ENCODE measurements at regions not wholly inside any gene's neighbourhood (a gene's known extent, or its start where the extent isn't known, plus 50 kb on each side); places are given as distances from the start of the nearest gene placed in this dataset.

DNA sequence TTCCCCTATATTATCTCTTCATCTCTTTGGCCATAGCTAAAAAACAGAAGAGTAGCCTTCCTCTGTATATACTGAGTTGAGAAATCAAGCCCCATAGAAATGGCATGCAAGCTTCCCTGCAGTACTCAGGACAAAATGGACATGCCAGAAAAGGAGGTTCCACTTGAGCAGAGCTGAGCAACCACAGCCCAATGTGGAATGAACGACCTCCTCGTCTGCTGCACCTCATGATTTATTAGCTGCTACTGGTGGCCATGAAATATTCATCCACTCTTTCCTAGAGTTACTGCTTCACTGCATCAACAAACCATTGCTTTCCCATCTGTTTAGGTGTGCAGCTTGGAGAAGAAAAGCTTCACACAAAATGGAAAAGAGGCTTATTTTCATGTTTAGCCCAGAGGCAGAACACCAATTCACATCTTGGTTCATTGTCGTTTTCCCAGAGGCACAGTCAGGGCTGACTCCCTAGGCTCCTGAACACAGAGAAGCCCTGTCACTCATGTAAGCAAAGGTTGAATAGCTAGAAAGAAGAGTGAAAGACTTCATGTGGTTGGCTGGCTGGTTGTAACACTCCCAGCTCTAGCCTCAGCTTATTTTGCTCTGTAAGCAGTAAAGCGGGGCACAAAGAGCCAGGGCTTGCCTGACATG lies 148.0 kb downstream of the TSEN15 start:
- Histone ChIP-seq H3K4me3 (ENCODE audit: low read depth in 1 of 2, low read length in 2 of 2) (no peak overlapping the region), H3K4me2 (ENCODE audit: insufficient read depth, low read length) (no peak overlapping the region), H3K79me2 (ENCODE audit: insufficient read depth, low read length) (no peaks in the 10 kb centered on the region), H3K9me3 (ENCODE audit: insufficient read depth, low read length, severe bottlenecking) (no peaks in the 10 kb centered on the region), H2AFZ (ENCODE audit: low read depth, low read length) (no peak overlapping the region), H3K9ac (ENCODE audit: low read depth, low read length) (no peak overlapping the region), H3K27me3 (ENCODE audit: insufficient read depth, low read length, poor library complexity) (peaks cover 4% of the 10 kb centered on the region), H3K36me3 (ENCODE audit: insufficient read depth, low read length) (no peaks in the 10 kb centered on the region), H4K20me1 (ENCODE audit: insufficient read depth, low read length) (no peaks in the 10 kb centered on the region), H3K4me1 (ENCODE audit: insufficient read depth, low read length) (no peaks in the 10 kb centered on the region), H3K27ac (ENCODE audit: low read length) (no peak overlapping the region)
- no peak for DNase-seq
- TF ChIP-seq, protein P1, sequence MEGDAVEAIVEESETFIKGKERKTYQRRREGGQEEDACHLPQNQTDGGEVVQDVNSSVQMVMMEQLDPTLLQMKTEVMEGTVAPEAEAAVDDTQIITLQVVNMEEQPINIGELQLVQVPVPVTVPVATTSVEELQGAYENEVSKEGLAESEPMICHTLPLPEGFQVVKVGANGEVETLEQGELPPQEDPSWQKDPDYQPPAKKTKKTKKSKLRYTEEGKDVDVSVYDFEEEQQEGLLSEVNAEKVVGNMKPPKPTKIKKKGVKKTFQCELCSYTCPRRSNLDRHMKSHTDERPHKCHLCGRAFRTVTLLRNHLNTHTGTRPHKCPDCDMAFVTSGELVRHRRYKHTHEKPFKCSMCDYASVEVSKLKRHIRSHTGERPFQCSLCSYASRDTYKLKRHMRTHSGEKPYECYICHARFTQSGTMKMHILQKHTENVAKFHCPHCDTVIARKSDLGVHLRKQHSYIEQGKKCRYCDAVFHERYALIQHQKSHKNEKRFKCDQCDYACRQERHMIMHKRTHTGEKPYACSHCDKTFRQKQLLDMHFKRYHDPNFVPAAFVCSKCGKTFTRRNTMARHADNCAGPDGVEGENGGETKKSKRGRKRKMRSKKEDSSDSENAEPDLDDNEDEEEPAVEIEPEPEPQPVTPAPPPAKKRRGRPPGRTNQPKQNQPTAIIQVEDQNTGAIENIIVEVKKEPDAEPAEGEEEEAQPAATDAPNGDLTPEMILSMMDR (IDR thresholded peaks at IDR 0.05; ENCODE audit: borderline replicate concordance, extremely low read depth, low read length, poor library complexity, severe bottlenecking) = no peak
- TF ChIP-seq EZH2 (IDR thresholded peaks at IDR 0.05; ENCODE audit: borderline replicate concordance, low read depth, low read length, severe bottlenecking) = no peak
- ATAC-seq (ENCODE audit: insufficient read depth, low read depth) = no peak

DNA sequence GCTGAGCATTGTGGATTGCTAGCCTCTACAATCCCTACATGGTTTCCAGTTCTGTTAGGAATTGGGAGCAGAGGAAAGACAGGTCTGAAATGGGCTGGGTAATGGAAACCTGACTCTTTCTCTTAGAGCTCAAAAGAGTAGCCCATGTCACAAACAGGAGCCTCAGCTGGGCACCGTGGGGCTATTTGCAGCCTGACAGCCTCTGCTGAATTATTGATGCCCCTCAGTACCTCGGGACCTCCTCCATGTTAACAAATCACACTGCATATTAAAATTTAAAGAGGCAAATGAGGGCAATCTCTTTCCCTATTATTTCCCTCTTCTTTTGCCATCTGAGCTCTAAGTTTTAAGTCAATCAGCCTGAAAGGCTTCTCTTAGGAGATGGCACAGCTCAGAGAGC lies 157.1 kb downstream of the TSEN15 start:
- H3K4me1 ChIP-seq (ENCODE audit: insufficient read depth, low read length) = no peaks in the 10 kb centered on the region
- H3K4me2 ChIP-seq (ENCODE audit: insufficient read depth, low read length) = no peak overlapping the region
- ATAC-seq (ENCODE audit: insufficient read depth, low read depth) (no peak), DNase-seq (no peak)
- H3K4me3 ChIP-seq (ENCODE audit: low read depth in 1 of 2, low read length in 2 of 2) = no peak overlapping the region
- no peaks in the 10 kb centered on the region for H3K79me2 ChIP-seq (ENCODE audit: insufficient read depth, low read length)
- no peak overlapping the region for H3K9ac ChIP-seq (ENCODE audit: low read depth, low read length)
- no peaks in the 10 kb centered on the region for H3K9me3 ChIP-seq (ENCODE audit: insufficient read depth, low read length, severe bottlenecking)
- peaks cover 3% of the 10 kb centered on the region for H3K27me3 ChIP-seq (ENCODE audit: insufficient read depth, low read length, poor library complexity)
- H2AFZ ChIP-seq (ENCODE audit: low read depth, low read length) = no peak overlapping the region
- H4K20me1 ChIP-seq (ENCODE audit: insufficient read depth, low read length) = no peaks in the 10 kb centered on the region
- TF ChIP-seq, protein P1 (IDR thresholded peaks at IDR 0.05; ENCODE audit: borderline replicate concordance, extremely low read depth, low read length, poor library complexity, severe bottlenecking) = no peak
- no peak for TF ChIP-seq EZH2 (IDR thresholded peaks at IDR 0.05; ENCODE audit: borderline replicate concordance, low read depth, low read length, severe bottlenecking)
- no peaks in the 10 kb centered on the region for H3K36me3 ChIP-seq (ENCODE audit: insufficient read depth, low read length)
- no peak overlapping the region for H3K27ac ChIP-seq (ENCODE audit: low read length)

DNA sequence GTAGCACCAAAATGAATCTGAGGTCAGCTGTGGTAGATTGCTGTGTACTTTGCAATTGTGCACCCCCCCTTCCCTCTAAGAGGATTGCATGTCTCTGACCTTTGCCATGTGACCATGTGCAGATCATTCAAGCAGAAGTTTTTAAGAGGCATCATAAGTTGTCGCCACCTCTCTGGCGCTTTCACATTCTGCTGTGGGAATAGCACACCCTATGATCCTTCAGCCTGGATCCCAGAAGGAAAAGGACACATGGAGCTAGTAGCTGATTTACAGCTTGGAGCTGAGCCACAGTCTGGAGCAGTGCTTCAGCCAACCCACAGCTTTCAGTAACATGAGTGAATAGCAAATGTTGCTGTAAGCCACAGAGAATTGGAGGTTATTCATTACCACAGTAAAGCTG lies 158.5 kb downstream of the TSEN15 start:
- DNase-seq (no peak), ATAC-seq (ENCODE audit: insufficient read depth, low read depth) (no peak)
- H3K9ac ChIP-seq (ENCODE audit: low read depth, low read length) = no peak overlapping the region
- H3K27me3 ChIP-seq (ENCODE audit: insufficient read depth, low read length, poor library complexity) = peaks cover 3% of the 10 kb centered on the region
- H3K4me1 ChIP-seq (ENCODE audit: insufficient read depth, low read length) = no peaks in the 10 kb centered on the region
- H3K79me2 ChIP-seq (ENCODE audit: insufficient read depth, low read length) = no peaks in the 10 kb centered on the region
- H3K4me3 ChIP-seq (ENCODE audit: low read depth in 1 of 2, low read length in 2 of 2) = no peak overlapping the region
- no peak overlapping the region for H3K4me2 ChIP-seq (ENCODE audit: insufficient read depth, low read length)
- TF ChIP-seq, protein P1 (IDR thresholded peaks at IDR 0.05; ENCODE audit: borderline replicate concordance, extremely low read depth, low read length, poor library complexity, severe bottlenecking) = no peak
- no peak for TF ChIP-seq EZH2 (IDR thresholded peaks at IDR 0.05; ENCODE audit: borderline replicate concordance, low read depth, low read length, severe bottlenecking)
- H3K27ac ChIP-seq (ENCODE audit: low read length) = no peak overlapping the region
- H3K9me3 ChIP-seq (ENCODE audit: insufficient read depth, low read length, severe bottlenecking) = no peaks in the 10 kb centered on the region
- no peaks in the 10 kb centered on the region for H3K36me3 ChIP-seq (ENCODE audit: insufficient read depth, low read length)
- H4K20me1 ChIP-seq (ENCODE audit: insufficient read depth, low read length) = no peaks in the 10 kb centered on the region
- no peak overlapping the region for H2AFZ ChIP-seq (ENCODE audit: low read depth, low read length)
